Heart left ventricle (tissue), 16 donors: ENCODE measurements at regions not wholly inside any gene's neighbourhood (a gene's known extent, or its start where the extent isn't known, plus 50 kb on each side); places are given as distances from the start of the nearest gene placed in this dataset.

Experiments used
- ATAC-seq, 4 donors: fragments of 200-7000 bp; cut with Tn5 transposase; one replicate each; pipeline ENCODE4 v1.9.1; 2020 to 2022; ENCODE audit warnings: moderate library complexity in 4 of 4, mild to moderate bottlenecking in 3 of 4, moderate number of reproducible peaks in 1 of 4
- DNase-seq, 5 donors: peaks; one replicate each; pipeline ENCODE4 v3.0.0-alpha.2; 2020
- H3K27ac ChIP-seq, 12 donors: fragments of 200-600 bp; sonication (generic) in 4 of 12; one replicate each; pipeline versions ENCODE4 v1.5.0 to v1.8.0; 2016 to 2022; ENCODE audit warnings: mild to moderate bottlenecking in 2 of 12
- H3K27me3 ChIP-seq, 9 donors: fragments of 200-600 bp; sonication (generic) in 2 of 9; one replicate each; pipeline versions ENCODE4 v1.5.1 to v1.8.0; 2016 to 2022; ENCODE audit warnings: mild to moderate bottlenecking in 3 of 9
- H3K36me3 ChIP-seq, 9 donors: fragments of 200-600 bp; sonication (generic) in 2 of 9; one replicate each; pipeline versions ENCODE4 v1.5.0 to v1.8.0; 2018 to 2022; ENCODE audit warnings: mild to moderate bottlenecking in 2 of 9
- H3K4me1 ChIP-seq, 12 donors: fragments of 200-600 bp; sonication (generic) in 4 of 12; one replicate each; pipeline versions ENCODE4 v1.5.0 to v1.8.0; 2016 to 2022; ENCODE audit warnings: mild to moderate bottlenecking in 3 of 12
- H3K4me3 ChIP-seq, 12 donors: fragments of 200-600 bp; sonication (generic) in 4 of 12; one replicate each; pipeline versions ENCODE4 v1.5.0 to v1.8.0; 2017 to 2022; ENCODE audit warnings: mild to moderate bottlenecking in 9 of 12, moderate library complexity in 4 of 12
- H3K9me3 ChIP-seq, 12 donors: fragments of 200-600 bp; sonication (generic) in 4 of 12; one replicate each; pipeline versions ENCODE4 v1.5.0 to v1.8.0; 2016 to 2022; ENCODE audit warnings: mild to moderate bottlenecking in 1 of 12
- POLR2A ChIP-seq, 2 donors: fragments of 450-650 bp; IDR thresholded peaks; one replicate each; pipeline ENCODE4 v1.6.1; 2017; ENCODE audit warnings: antibody characterized with exemption in 2 of 2, mild to moderate bottlenecking in 2 of 2, moderate library complexity in 2 of 2
- WGBS, 4 donors: extraction: QIAGEN DNeasy Blood & Tissue Kit in 2 of 4; methylation state at CpG; one replicate each; pipeline versions ENCODE4 v1.1.5 to v1.1.7; 2013 to 2018; 5-methylcytosine and 5-hydroxymethylcytosine counted together
- intact Hi-C, 10 donors: fragments of 100-400 bp; cut with DNase I; formaldehyde crosslinking; loops; one replicate each; pipeline versions ENCODE4 v1.11.1 to v1.14.2; 2022
- TF ChIP-seq, protein P1 (sequence below), 12 donors: fragments of 200-600 bp; sonication (generic) in 4 of 12; IDR thresholded peaks; one replicate each; pipeline versions ENCODE4 v1.5.0 to v1.8.0; 2018 to 2022; ENCODE audit warnings: antibody characterized with exemption in 12 of 12, mild to moderate bottlenecking in 5 of 12
- donor health status: ischemic (EF 13 %, LVEDD 7.1; RV severe dilation, severe dysfunction).
- donor health status: healthy with polysubstance abuse.
- donor health status: DM: no; HTN: yes; CAD: no.
- donor health status: DM: no; HTN: no; CAD: no.
- donor health status: ischemic (EF 25% LVEDD 6.9; RV normal size, moderate dysfunction).
- donor health status: ischemic (EF 25% LVEDD 5.7; RV mildly dilated, moderate dysfunction).
- donor health status: healthy.
- donor health status: DM: yes; HTN: yes; CAD: no.
- donor health status: ischemic (EF 35%, LVEDD 5.7; RV mildly dilated, moderate dysfunction).
- donor health status: nonischemic (EF 11% LVEDD 7.7; RV severe dilation, severe dysfunction).
- donor health status: DM: yes; HTN: yes; CAD: no.
- donor health status: PGD.
- donor health status: ischemic (EF 29% LVEDD 5.4; RV normal size, mild dysfunction).
- donor health status: nonischemic (EF 23%, LVEDD 6.1; RV moderate dilation, normal function).

DNA sequence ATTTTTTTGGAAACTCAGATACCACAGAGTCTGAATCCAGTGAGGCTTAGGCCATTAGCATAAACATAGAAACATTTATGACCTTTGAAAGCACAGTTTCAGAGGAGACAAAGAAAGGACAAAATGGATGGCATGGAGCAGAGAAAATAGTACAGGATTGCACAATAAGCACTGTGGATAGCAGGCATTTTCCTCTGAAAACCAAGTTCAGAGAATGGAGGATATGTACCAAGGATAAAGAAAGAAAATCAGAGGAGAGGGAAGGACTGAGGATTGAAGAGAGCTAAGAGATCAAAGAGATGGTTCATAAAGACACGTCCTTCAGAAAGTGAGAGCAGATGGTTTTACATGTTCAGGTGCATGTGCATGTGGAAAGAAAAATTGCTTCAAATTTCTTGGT lies 707.2 kb upstream of the CELF2 start:
- no peak for ATAC-seq
- DNase-seq: no peak
- no peak for TF ChIP-seq POLR2A (IDR thresholded peaks at IDR 0.05)
- TF ChIP-seq, protein P1, sequence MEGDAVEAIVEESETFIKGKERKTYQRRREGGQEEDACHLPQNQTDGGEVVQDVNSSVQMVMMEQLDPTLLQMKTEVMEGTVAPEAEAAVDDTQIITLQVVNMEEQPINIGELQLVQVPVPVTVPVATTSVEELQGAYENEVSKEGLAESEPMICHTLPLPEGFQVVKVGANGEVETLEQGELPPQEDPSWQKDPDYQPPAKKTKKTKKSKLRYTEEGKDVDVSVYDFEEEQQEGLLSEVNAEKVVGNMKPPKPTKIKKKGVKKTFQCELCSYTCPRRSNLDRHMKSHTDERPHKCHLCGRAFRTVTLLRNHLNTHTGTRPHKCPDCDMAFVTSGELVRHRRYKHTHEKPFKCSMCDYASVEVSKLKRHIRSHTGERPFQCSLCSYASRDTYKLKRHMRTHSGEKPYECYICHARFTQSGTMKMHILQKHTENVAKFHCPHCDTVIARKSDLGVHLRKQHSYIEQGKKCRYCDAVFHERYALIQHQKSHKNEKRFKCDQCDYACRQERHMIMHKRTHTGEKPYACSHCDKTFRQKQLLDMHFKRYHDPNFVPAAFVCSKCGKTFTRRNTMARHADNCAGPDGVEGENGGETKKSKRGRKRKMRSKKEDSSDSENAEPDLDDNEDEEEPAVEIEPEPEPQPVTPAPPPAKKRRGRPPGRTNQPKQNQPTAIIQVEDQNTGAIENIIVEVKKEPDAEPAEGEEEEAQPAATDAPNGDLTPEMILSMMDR (IDR thresholded peaks at IDR 0.05): no peak
- no peak overlapping the region for H3K27ac ChIP-seq
- H3K4me3 ChIP-seq: no peak overlapping the region
- H3K4me1 ChIP-seq: no peaks in the 10 kb centered on the region
- H3K9me3 ChIP-seq: no peaks in the 10 kb centered on the region
- WGBS, 4 donors: 68 to 91% (median 88%) methylated on average over 1 of the region's 1 CpG
- intact Hi-C loops: no loop called here
- no peaks in the 10 kb centered on the region for H3K27me3 ChIP-seq
- no peaks in the 10 kb centered on the region for H3K36me3 ChIP-seq

DNA sequence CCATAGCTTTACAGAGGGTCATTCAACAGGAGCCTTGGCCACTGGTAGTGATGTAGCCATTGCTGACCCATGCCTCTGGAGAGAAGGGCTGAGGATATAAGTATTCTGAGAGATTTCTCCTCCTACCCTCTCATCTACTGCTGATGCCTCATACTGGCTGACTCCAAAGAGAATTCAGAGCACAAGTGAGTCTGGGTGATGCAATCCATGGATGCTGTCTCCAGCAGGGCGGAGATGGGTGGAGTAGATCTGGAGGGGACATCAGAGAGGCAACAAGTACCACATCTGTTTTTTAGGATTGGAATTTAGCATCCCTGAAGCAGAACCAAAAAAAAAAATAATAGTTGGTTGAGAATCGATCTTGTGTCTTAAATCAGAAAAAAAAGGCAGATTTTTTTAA lies 705.7 kb upstream of the CELF2 start:
- Histone ChIP-seq H3K27me3 (no peaks in the 10 kb centered on the region), H3K4me1 (no peaks in the 10 kb centered on the region), H3K9me3 (no peaks in the 10 kb centered on the region), H3K27ac (no peak overlapping the region), H3K36me3 (no peaks in the 10 kb centered on the region), H3K4me3 (no peak overlapping the region)
- TF ChIP-seq, protein P1 (IDR thresholded peaks at IDR 0.05): no peak
- TF ChIP-seq POLR2A (IDR thresholded peaks at IDR 0.05): no peak
- WGBS, 4 donors: 79 to 94% (median 88%) methylated on average over 2 of the region's 2 CpGs
- ATAC-seq: no peak
- intact Hi-C loops: no loop called here
- DNase-seq: no peak

DNA sequence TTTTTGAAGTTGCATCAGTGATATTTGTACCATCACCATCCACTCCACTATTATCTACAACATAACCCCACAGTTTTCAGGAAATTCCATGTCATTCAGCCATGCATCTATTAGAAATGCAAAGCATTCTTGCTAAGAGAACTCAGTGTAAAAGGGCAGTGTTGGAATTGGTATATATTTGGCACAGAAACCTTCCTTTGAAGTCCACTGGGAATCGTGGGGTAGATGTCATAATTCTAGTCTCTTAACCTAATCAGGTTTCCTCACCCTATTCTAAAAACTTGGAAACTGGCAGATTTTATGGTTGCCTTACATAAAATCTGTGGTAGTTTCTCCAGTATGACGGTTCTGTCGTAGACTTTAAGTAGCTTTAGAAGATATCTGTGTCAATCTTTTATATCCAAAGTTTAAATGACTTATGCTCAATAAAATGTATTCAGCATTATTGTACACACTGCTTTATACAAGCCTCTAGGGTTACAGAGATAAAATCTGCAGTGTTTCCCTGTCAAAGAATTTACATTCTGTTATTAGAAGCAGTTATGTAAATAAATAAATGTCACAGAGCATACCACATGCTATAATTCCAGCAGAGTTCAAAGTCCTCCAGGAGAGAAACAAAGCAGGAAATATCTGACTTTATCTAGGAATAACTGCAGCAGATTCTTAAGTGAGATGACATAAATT lies 704.4 kb upstream of the CELF2 start:
- intact Hi-C loops: no loop called here
- ATAC-seq: no peak
- 69 to 75% (median 70%) methylated on average over 3 of the region's 3 CpGs for WGBS, 4 donors

DNA sequence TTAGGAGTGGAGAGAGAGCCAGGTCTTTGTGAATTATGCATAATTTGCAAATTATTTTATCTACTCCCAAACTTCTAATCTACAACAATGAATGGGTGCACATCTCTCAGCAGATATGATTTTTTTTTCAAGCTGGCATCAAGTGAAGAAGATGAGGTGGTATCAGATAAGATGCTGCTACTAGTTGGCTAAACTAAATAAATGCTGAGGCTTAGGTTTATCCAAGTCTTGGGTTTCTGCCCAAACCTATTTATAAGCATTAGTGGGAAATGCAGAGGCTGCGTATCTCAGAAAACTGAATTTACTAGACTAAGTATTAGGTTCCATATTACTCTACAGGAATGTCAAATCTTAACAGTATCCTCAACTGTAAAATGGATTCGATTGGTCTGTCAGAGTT lies 703.0 kb upstream of the CELF2 start:
- Histone ChIP-seq H3K9me3 (peaks cover 0 to 2% (median 0%) of the 10 kb centered on the region in 12 donors), H3K27ac (no peak overlapping the region), H3K4me3 (no peak overlapping the region), H3K4me1 (no peaks in the 10 kb centered on the region), H3K36me3 (no peaks in the 10 kb centered on the region), H3K27me3 (no peaks in the 10 kb centered on the region)
- no peak for DNase-seq
- intact Hi-C loops: no loop called here
- WGBS, 4 donors: 88 to 98% (median 93%) methylated on average over 2 of the region's 2 CpGs
- ATAC-seq: no peak
- TF ChIP-seq, protein P1 (IDR thresholded peaks at IDR 0.05): no peak
- no peak for TF ChIP-seq POLR2A (IDR thresholded peaks at IDR 0.05)

More for the DNA sequence above, 704.4 kb upstream of the CELF2 start:
- no peaks in the 10 kb centered on the region for H3K27me3 ChIP-seq
- H3K4me3 ChIP-seq: no peak overlapping the region
- TF ChIP-seq, protein P1 (IDR thresholded peaks at IDR 0.05): no peak
- no peak for TF ChIP-seq POLR2A (IDR thresholded peaks at IDR 0.05)
- H3K36me3 ChIP-seq: no peaks in the 10 kb centered on the region
- H3K27ac ChIP-seq: no peak overlapping the region
- H3K4me1 ChIP-seq: no peaks in the 10 kb centered on the region
- no peak for DNase-seq
- H3K9me3 ChIP-seq: no peaks in the 10 kb centered on the region
